H54 (cell line): ENCODE measurements at regions not wholly inside any gene's neighbourhood (a gene's known extent, or its start where the extent isn't known, plus 50 kb on each side); places are given as distances from the start of the nearest gene placed in this dataset.
A peak's percentile ranks its signal among the peaks of the same experiment; 100 is the strongest.

Source experiments
- DNase-seq: peaks from one replicate; pipeline ENCODE4 v3.0.0; 2011; ENCODE audit warnings: low spot score, mixed read lengths; ENCODE audit not compliant: insufficient read length
- FAIRE-seq: peaks from 3 replicates; lab custom pipeline; 2011; peaks lifted over from hg19 to GRCh38; lab: Jason Lieb, UNC
- POLR2A ChIP-seq: IDR thresholded peaks from 2 replicates; pipeline ENCODE4 v1.6.1; 2011; ENCODE audit warnings: low read depth, mild to moderate bottlenecking, low read length

DNA sequence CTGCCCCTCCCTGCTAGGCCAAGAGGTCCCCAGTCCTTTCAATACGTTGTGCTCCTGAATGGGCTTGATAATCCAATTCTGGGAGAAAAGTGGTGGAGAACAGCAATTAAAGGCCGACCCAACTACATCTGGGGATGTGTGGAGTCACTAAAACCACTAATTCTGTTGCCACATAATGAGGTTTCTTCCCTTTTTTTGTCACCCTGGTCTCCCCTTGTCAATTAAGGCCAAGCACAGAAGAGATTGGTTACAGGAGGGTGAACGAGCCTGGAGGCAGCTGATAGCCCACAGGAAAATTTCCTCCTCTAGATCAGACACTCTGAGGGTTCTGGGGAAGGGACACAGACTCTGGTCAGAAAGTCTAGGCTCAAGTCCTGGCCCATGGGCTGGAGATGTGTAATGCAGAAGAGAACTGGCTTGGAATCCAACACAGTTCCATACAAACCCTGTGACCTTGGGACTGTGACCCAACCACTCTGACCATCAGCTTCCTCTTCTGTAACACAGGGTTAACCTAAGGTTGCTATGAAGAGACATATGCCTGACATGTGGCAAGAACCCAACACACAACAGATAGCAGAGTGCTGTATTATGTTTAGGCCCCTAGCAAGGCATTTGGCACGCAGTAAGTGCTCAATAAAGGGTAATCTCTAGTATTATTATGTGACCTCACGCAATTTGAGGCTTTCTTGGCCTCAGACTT is 146.4 kb downstream of the CHST1 start:
- DNase-seq (no peak), FAIRE-seq (no peak)
- TF ChIP-seq POLR2A, result no peak

DNA sequence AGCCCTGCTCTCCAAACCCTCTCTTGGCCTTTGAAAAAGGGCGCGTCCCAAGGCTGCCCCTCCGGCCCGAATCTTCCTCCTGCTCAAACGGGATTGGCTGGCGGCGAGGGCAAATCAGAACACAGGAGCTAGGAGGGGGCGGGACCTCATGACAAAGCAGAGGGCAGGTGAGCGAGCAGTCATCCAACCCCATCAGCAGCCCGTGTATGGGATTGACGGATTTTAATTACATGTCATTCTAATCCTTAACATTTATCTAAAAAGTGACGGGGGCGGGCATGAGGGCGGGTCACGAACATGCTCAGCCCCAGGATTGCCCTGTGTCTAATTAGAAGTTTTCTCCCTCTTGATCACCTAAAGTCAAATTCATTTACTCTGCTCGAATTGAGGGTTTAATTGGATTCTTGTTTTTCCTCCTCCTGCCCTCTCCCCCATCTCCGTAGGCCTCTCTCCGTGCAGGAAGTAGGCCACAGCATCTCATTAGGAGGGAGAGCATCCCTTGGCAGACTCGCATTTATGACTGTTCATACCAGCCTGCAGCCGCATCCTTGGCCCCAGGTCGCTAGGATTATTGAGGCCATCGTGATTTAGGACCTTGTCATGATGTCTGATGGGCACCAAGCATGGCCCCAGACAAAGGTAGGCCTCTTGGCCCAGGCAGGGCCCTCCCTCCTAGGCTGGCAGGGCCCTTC is 147.1 kb downstream of the CHST1 start:
- no peak for DNase-seq
- no peak for FAIRE-seq

DNA sequence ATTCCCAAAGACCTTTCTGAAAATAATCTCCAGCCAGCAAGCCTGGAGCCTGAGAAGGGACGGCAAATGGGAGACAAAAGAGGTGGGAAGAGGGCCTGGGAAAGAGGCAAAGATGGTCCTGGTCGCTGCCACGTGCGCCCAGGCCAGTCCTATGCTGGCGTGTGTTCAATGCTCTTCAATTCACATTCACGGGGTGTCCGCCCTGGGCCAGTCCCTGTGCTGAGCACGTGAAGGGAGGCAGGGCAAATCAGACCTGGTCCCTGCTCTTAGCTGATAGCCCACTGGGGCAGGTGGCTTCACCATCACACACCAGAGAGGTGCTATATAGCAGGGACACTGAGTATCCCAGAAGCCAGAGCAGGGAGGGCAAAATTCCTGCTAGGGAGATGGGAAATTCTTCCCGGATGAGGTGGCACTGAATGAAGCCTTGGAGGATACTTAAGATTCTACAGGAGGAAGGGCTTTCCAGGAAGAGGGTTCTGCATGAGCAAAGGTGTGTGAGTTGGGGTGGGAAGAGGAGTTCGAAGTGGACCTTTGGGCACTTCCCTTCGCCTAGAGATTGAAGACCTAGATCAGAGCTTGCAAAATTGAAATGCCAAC is 148.2 kb downstream of the CHST1 start:
- TF ChIP-seq POLR2A, result no peak
- no peak for DNase-seq
- FAIRE-seq, result no peak

More for the DNA sequence above, 147.1 kb downstream of the CHST1 start:
- TF ChIP-seq POLR2A, result no peak

DNA sequence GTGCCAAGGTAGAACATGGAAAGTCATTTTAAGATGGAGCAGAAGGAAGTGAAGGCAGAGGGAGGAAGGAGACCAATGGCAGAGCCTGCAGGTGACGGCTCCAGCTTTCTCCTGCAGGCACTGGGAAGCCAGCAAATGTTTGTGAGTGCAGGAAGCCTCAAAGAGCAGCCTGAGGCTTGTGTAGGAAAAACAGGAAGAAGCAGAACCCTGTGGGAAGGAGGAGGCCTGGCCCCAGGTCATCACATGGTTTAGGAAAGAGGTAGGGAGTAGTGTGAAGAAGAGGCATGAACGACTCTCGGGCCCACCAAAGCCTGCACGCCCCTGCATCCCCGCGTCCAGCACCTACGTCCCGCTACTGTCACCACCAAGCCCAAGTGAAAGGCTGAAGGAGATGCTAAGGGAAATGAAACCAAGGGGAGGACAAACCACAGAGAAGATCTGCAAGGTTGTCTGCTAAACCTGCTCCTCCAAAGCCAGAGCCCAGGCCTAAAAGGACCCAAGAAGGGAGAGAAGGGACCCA is 151.5 kb downstream of the CHST1 start:
- DNase-seq (no peak), FAIRE-seq (no peak)
- no peak for TF ChIP-seq POLR2A

DNA sequence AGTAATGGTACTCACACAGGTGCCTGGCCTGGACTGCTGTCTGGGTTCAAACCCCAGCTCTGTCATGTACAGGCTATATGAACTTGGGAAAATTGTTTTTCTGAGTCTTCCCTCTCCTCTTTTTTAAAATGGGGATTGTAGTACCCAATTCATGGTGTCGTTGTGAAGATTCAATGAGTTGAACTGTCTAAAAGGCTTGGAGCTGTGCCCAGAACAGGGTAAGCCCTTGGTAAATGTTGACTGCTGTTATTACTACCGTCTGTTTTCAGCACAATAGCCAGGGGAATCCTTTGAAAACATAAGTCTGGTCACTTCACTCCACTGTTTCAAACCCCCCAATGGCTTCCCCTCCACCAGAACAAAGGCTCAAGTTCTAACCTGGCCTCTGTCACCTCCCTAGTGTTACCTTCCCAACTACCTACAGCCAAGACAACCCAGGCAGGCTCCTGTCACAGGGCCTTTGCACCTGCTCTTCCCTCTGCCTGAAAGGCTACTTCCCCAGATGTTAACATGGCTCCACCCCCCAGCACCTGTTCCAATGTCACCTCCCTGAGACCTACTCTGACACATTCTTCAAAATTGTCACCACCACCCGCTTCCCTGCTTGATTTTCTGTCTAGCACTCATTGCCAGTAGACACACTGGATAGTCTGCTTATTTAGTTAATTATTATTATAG is 152.8 kb downstream of the CHST1 start:
- no peak for DNase-seq
- no peak for FAIRE-seq

DNA sequence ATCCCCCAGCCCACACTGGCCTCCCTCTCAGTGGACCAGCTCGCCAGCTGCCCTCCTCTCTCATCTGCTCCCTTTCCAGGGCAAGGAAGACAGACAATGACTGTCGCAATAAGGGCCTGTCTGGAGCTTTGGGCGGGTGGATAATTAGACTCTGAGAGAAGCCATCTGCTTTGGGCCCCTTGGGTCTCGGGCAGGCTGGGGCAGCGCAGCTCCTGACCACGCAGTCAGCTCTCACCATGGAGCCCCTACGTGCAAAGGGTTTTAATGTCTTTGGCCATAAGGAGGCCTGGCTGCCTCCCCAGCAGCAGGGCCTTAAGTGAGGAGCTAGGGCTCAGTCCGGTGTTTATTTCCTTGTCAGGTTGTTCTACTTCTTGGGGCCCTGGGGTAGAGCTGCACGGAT is 153.9 kb downstream of the CHST1 start:
- FAIRE-seq (no peak), DNase-seq (no peak)
- TF ChIP-seq POLR2A, result no peak

More for the DNA sequence above, 152.8 kb downstream of the CHST1 start:
- TF ChIP-seq POLR2A, result no peak

DNA sequence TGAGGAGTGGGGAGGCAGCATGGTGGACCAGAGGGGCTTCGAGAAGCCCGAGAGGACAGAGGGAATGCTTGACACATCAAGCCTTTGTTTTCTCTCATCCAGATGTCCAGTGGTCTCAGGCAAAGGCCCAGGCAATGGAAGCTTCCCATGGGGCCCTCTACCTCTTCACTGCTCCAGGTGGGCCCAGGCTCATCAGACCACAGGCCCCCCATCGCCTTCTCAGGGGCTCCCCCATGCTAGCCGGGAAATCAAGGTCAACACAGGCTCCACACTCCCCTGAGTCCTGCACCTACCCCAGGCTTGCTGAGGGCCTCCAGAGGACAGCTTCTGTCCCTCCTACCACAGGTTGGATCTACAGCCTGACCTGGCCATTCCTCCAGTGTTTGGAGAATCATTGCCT is 157.5 kb downstream of the CHST1 start:
- DNase-seq, result no peak
- FAIRE-seq, result no peak
- no peak for TF ChIP-seq POLR2A

DNA sequence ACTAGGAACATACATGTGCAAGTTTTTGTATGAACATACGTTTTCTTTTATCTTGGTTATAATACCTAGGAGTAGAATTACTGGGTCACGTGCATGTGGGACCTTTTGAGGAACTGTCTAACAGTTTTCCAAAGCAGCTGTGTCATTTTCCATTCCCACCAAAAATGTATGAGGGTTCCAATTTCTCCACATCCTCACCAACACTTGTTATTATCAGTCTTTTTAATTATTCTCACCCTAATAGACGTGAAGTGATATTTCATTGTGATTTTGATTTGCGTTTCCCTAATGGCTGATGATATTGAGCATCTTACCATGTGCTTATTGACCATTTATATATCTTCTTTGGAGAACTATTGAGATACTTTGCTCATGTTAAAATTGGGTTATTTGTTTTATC is 162.1 kb downstream of the CHST1 start:
- DNase-seq (no peak), FAIRE-seq (no peak)
- no peak for TF ChIP-seq POLR2A

DNA sequence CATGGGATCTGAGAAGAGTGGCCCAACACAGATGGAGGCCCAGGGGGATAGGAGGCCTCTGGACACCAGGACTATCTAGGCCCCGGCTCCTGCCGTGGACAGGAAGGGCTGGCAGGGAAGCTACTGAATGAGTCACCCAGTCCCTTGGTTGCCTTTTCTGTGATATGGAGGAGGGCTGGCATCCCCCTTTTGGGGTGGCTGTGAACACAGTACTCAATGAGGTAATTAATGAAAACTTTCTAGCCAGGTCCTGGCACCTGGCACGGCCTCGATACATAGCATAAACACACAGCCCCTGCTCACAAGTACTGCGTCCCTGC is 163.2 kb downstream of the CHST1 start:
- DNase-seq, result peak; percentile 19
- no peak for FAIRE-seq
- no peak for TF ChIP-seq POLR2A

DNA sequence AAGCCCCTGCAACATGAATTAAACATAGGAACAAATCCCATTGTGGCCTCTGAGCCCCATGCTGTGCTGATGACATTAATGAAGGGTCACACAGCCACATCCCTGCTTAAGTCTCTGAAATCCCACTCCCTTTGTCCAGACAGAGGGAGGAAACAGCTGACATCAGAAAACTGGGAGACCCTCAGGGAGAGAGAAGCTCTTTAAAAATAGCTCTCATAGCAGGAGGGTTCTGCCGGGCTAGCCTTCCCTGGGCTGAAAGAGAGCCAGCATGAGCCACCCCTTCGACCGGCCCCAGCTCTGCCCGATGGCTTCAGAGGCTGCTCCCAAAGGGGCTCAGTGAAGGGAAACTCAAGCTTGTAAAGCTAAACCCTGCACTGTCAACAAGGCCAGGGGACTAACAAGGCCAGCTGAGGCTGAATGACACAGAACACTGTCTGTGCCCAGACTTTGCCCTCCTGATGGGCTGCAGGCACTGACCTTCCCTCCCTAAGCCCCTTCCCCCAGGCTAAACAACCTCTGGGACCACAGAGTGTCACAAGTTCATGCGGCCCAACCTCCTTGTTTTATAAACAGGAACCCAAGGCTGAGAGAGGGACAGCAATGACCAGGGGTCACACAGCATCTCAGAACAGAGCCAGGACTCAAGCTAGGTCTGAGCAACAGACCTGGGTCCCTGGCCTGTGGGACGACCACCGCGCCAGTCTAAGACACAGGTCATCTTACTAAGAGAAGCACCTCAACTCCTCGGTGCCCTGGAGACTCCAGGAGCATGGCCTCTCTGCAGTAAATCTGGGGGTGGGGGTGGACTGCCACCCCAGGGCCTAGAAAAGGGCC is 163.8 kb downstream of the CHST1 start:
- DNase-seq (no peak), FAIRE-seq (no peak)
- TF ChIP-seq POLR2A, result no peak

DNA sequence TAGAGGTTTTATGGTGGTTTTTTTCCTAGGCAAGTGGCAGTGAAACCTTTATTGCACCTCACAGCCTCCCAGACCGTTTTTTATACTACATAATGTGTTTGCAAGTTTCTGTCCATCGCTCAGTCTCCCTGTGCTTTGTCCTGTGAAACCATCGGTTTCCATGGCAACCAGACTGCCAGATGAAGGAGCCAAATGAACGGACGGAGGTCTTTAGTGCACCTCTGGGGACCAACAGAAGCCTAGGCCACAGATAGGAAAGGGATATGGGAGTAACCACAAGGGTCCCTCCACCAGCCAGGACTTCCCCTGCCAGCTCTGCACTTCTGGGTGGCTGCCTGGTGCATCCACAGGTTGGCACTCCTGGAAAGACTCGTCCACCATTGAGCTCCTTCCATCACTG is 165.0 kb downstream of the CHST1 start:
- FAIRE-seq, result no peak
- TF ChIP-seq POLR2A, result no peak
- no peak for DNase-seq

DNA sequence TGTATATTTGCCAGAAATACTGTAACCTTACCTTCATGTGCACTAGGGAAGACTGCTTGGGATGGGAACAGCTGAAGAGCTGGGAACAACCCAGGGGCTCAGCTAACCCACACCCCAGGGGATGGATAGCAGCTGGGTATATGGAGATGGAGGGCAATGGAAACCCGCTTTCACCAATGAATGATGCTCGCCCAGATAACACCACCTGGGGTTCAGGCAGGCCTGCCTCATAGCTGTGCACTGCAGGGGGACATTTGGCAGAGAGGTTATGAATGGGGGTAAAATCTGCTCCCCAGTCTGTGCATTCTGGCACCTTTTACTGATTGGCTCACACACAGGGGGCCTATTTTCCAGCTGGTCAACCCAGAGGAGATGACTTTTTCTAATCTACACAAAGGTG is 170.7 kb downstream of the CHST1 start:
- no peak for FAIRE-seq

DNA sequence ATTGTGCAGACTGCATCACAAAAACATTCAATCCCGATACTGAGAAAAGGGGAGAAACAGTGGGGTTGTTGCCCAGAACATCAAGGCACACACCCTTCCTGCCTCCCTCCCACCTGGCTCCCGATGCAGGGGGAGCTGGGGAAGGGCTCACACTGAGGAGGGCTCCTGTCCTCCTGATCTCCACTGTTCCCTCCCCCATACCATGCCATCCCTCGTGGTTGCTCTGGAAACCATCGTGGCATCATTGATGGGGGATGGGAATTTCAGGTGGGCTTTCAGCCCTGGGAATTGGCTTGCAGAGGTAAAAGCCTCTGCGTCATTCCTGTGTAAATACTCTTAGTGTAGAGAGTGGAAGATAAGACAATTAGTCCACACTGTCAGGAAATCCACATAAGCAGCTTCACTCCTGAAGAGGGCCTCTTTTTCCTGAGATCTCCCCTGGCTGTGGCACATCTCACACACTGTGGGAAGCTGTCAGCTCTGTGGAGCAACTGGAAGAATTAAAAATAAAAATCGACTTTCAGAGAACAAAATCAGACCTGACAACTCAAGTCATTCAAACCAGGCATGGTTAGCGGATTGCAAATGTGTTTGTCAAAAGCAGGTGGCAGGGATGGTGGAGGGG is 176.0 kb downstream of the CHST1 start:
- no peak for TF ChIP-seq POLR2A
- no peak for DNase-seq
- no peak for FAIRE-seq

More for the DNA sequence above, 170.7 kb downstream of the CHST1 start:
- TF ChIP-seq POLR2A, result no peak
- no peak for DNase-seq
